ENCODE measurements at regions not wholly inside any gene's neighbourhood (a gene's known extent, or its start where the extent isn't known, plus 50 kb on each side); places are given as distances from the start of the nearest gene placed in this dataset.

- no peaks in the 10 kb centered on the region for H3K9me3 Mint-ChIP-seq
Observed at GRCh38 chr10:120371856-120372255, 85.2 kb upstream of the PLPP4 start.

GRCh38 chr10:120372917-120373316, 84.1 kb upstream of the PLPP4 start:
- H3K27me3 Mint-ChIP-seq: peaks cover 9 to 16% of the 10 kb centered on the region in 2 donors
- H3K27ac Mint-ChIP-seq: no peak overlapping the region
- H3K4me1 Mint-ChIP-seq: no peaks in the 10 kb centered on the region
- ATAC-seq (replicated peaks in 1 of 4): no peak
- ChIA-PET CTCF (no interaction called here), POLR2A (no interaction called here)
- no peak for DNase-seq
- no peak overlapping the region for H3K4me3 ChIP-seq (ENCODE audit: control insufficient read depth in 1 of 2, extremely low read depth in 1 of 2, low read length in 1 of 2)
- H3K27ac ChIP-seq (ENCODE audit: low read length): no peak overlapping the region
- 60% methylated on average over 1 of the region's 4 CpGs for WGBS (ENCODE audit: insufficient coverage)
- H3K36me3 Mint-ChIP-seq: no peaks in the 10 kb centered on the region
- H3K27me3 ChIP-seq (replicated peaks in 1 of 2; ENCODE audit: control insufficient read depth in 2 of 2, extremely low read depth in 1 of 2, insufficient read depth in 2 of 2, low read length in 1 of 2): no peaks in the 10 kb centered on the region
- H3K4me1 ChIP-seq (ENCODE audit: control insufficient read depth in 1 of 2, extremely low read depth in 1 of 2, insufficient read depth in 2 of 2, low read length in 2 of 2): no peaks in the 10 kb centered on the region
- no peak overlapping the region for H3K4me3 Mint-ChIP-seq
- H3K9me3 Mint-ChIP-seq: no peaks in the 10 kb centered on the region
- H3K9me3 ChIP-seq: no peaks in the 10 kb centered on the region
- no peaks in the 10 kb centered on the region for H3K36me3 ChIP-seq (ENCODE audit: control insufficient read depth in 2 of 2, extremely low read depth in 1 of 2, insufficient read depth in 1 of 2, low read length in 1 of 2)

More at GRCh38 chr10:120371856-120372255, 85.2 kb upstream of the PLPP4 start:
- POLR2A ChIA-PET: no interaction called here
- CTCF ChIA-PET: no interaction called here
- peaks cover 9 to 13% of the 10 kb centered on the region in 2 donors for H3K27me3 Mint-ChIP-seq
- no peaks in the 10 kb centered on the region for H3K36me3 Mint-ChIP-seq
- DNase-seq (no peak), ATAC-seq (replicated peaks in 1 of 4) (no peak)
- H3K4me3 Mint-ChIP-seq: no peak overlapping the region
- no peak overlapping the region for H3K27ac Mint-ChIP-seq
- no peaks in the 10 kb centered on the region for H3K4me1 Mint-ChIP-seq
- Histone ChIP-seq H3K4me3 (ENCODE audit: control insufficient read depth in 1 of 2, extremely low read depth in 1 of 2, low read length in 1 of 2) (no peak overlapping the region), H3K9me3 (no peaks in the 10 kb centered on the region), H3K27ac (ENCODE audit: low read length) (no peak overlapping the region), H3K4me1 (ENCODE audit: control insufficient read depth in 1 of 2, extremely low read depth in 1 of 2, insufficient read depth in 2 of 2, low read length in 2 of 2) (no peaks in the 10 kb centered on the region), H3K27me3 (replicated peaks in 1 of 2; ENCODE audit: control insufficient read depth in 2 of 2, extremely low read depth in 1 of 2, insufficient read depth in 2 of 2, low read length in 1 of 2) (no peaks in the 10 kb centered on the region), H3K36me3 (ENCODE audit: control insufficient read depth in 2 of 2, extremely low read depth in 1 of 2, insufficient read depth in 1 of 2, low read length in 1 of 2) (no peaks in the 10 kb centered on the region)
- WGBS (ENCODE audit: insufficient coverage): no CpG with 5 or more reads among the region's 4 CpGs

GRCh38 chr10:120375666-120376065, 81.4 kb upstream of the PLPP4 start:
- peaks cover 0 to 6% (median 0%) of the 10 kb centered on the region in 3 donors for H3K9me3 Mint-ChIP-seq
- no peak overlapping the region for H3K4me3 Mint-ChIP-seq

GRCh38 chr10:120381931-120382330, 75.1 kb upstream of the PLPP4 start:
- 98% methylated on average over 6 of the region's 7 CpGs for WGBS (ENCODE audit: insufficient coverage)
- no peak overlapping the region for H3K4me3 Mint-ChIP-seq
- Histone ChIP-seq H3K4me3 (ENCODE audit: control insufficient read depth in 1 of 2, extremely low read depth in 1 of 2, low read length in 1 of 2) (no peak overlapping the region), H3K27me3 (replicated peaks in 1 of 2; ENCODE audit: control insufficient read depth in 2 of 2, extremely low read depth in 1 of 2, insufficient read depth in 2 of 2, low read length in 1 of 2) (peaks cover 0 to 10% of the 10 kb centered on the region in 2 experiments), H3K4me1 (ENCODE audit: control insufficient read depth in 1 of 2, extremely low read depth in 1 of 2, insufficient read depth in 2 of 2, low read length in 2 of 2) (no peaks in the 10 kb centered on the region), H3K9me3 (no peaks in the 10 kb centered on the region), H3K36me3 (ENCODE audit: control insufficient read depth in 2 of 2, extremely low read depth in 1 of 2, insufficient read depth in 1 of 2, low read length in 1 of 2) (no peaks in the 10 kb centered on the region), H3K27ac (ENCODE audit: low read length) (no peak overlapping the region)
- ATAC-seq (replicated peaks in 1 of 4): no peak
- peaks cover 0 to 8% (median 0%) of the 10 kb centered on the region in 3 donors for H3K9me3 Mint-ChIP-seq
- H3K36me3 Mint-ChIP-seq: no peaks in the 10 kb centered on the region
- H3K27ac Mint-ChIP-seq: no peak overlapping the region
- no peaks in the 10 kb centered on the region for H3K4me1 Mint-ChIP-seq
- DNase-seq: no peak
- ChIA-PET POLR2A (no interaction called here), CTCF (no interaction called here)
- H3K27me3 Mint-ChIP-seq: peaks cover 7 to 8% of the 10 kb centered on the region in 2 donors

More at GRCh38 chr10:120375666-120376065, 81.4 kb upstream of the PLPP4 start:
- ChIA-PET POLR2A (no interaction called here), CTCF (no interaction called here)
- Histone ChIP-seq H3K9me3 (no peaks in the 10 kb centered on the region), H3K4me1 (ENCODE audit: control insufficient read depth in 1 of 2, extremely low read depth in 1 of 2, insufficient read depth in 2 of 2, low read length in 2 of 2) (no peaks in the 10 kb centered on the region), H3K4me3 (ENCODE audit: control insufficient read depth in 1 of 2, extremely low read depth in 1 of 2, low read length in 1 of 2) (no peak overlapping the region), H3K36me3 (ENCODE audit: control insufficient read depth in 2 of 2, extremely low read depth in 1 of 2, insufficient read depth in 1 of 2, low read length in 1 of 2) (no peaks in the 10 kb centered on the region), H3K27ac (ENCODE audit: low read length) (no peak overlapping the region), H3K27me3 (replicated peaks in 1 of 2; ENCODE audit: control insufficient read depth in 2 of 2, extremely low read depth in 1 of 2, insufficient read depth in 2 of 2, low read length in 1 of 2) (peaks cover 0 to 7% of the 10 kb centered on the region in 2 experiments)
- no peak for ATAC-seq (replicated peaks in 1 of 4)
- no peaks in the 10 kb centered on the region for H3K36me3 Mint-ChIP-seq
- peaks cover 16 to 17% of the 10 kb centered on the region in 2 donors for H3K27me3 Mint-ChIP-seq
- no peaks in the 10 kb centered on the region for H3K4me1 Mint-ChIP-seq
- no peak overlapping the region for H3K27ac Mint-ChIP-seq
- no peak for DNase-seq
- 83% methylated on average over 1 of the region's 4 CpGs for WGBS (ENCODE audit: insufficient coverage)

GRCh38 chr10:120382360-120382759, 74.7 kb upstream of the PLPP4 start:
- no peak overlapping the region for H3K4me3 Mint-ChIP-seq
- H3K4me1 Mint-ChIP-seq: no peaks in the 10 kb centered on the region
- ATAC-seq (replicated peaks in 1 of 4) (no peak), DNase-seq (no peak)
- H3K9me3 Mint-ChIP-seq: peaks cover 0 to 8% (median 0%) of the 10 kb centered on the region in 3 donors
- ChIA-PET CTCF (no interaction called here), POLR2A (no interaction called here)
- no peak overlapping the region for H3K4me3 ChIP-seq (ENCODE audit: control insufficient read depth in 1 of 2, extremely low read depth in 1 of 2, low read length in 1 of 2)
- no peaks in the 10 kb centered on the region for H3K36me3 Mint-ChIP-seq
- peaks cover 7 to 8% of the 10 kb centered on the region in 2 donors for H3K27me3 Mint-ChIP-seq
- no CpG with 5 or more reads among the region's 1 CpG for WGBS (ENCODE audit: insufficient coverage)
- H3K27me3 ChIP-seq (replicated peaks in 1 of 2; ENCODE audit: control insufficient read depth in 2 of 2, extremely low read depth in 1 of 2, insufficient read depth in 2 of 2, low read length in 1 of 2): peaks cover 0 to 10% of the 10 kb centered on the region in 2 experiments
- no peaks in the 10 kb centered on the region for H3K9me3 ChIP-seq
- no peaks in the 10 kb centered on the region for H3K36me3 ChIP-seq (ENCODE audit: control insufficient read depth in 2 of 2, extremely low read depth in 1 of 2, insufficient read depth in 1 of 2, low read length in 1 of 2)
- no peak overlapping the region for H3K27ac ChIP-seq (ENCODE audit: low read length)
- H3K4me1 ChIP-seq (ENCODE audit: control insufficient read depth in 1 of 2, extremely low read depth in 1 of 2, insufficient read depth in 2 of 2, low read length in 2 of 2): no peaks in the 10 kb centered on the region
- no peak overlapping the region for H3K27ac Mint-ChIP-seq

GRCh38 chr10:120385992-120386391, 71.0 kb upstream of the PLPP4 start:
- DNase-seq: no peak
- H3K27me3 ChIP-seq (replicated peaks in 1 of 2; ENCODE audit: control insufficient read depth in 2 of 2, extremely low read depth in 1 of 2, insufficient read depth in 2 of 2, low read length in 1 of 2): peaks cover 0 to 6% of the 10 kb centered on the region in 2 experiments
- no peak overlapping the region for H3K4me3 Mint-ChIP-seq
- ChIA-PET CTCF (no interaction called here), POLR2A (no interaction called here)
- no peak overlapping the region for H3K27ac Mint-ChIP-seq
- 100% methylated on average over 1 of the region's 4 CpGs for WGBS (ENCODE audit: insufficient coverage)
- no peak for ATAC-seq (replicated peaks in 1 of 4)
- no peak overlapping the region for H3K4me3 ChIP-seq (ENCODE audit: control insufficient read depth in 1 of 2, extremely low read depth in 1 of 2, low read length in 1 of 2)
- H3K4me1 ChIP-seq (ENCODE audit: control insufficient read depth in 1 of 2, extremely low read depth in 1 of 2, insufficient read depth in 2 of 2, low read length in 2 of 2): no peaks in the 10 kb centered on the region
- no peaks in the 10 kb centered on the region for H3K36me3 ChIP-seq (ENCODE audit: control insufficient read depth in 2 of 2, extremely low read depth in 1 of 2, insufficient read depth in 1 of 2, low read length in 1 of 2)
- no peaks in the 10 kb centered on the region for H3K9me3 ChIP-seq
- no peaks in the 10 kb centered on the region for H3K9me3 Mint-ChIP-seq
- no peak overlapping the region for H3K27ac ChIP-seq (ENCODE audit: low read length)
- H3K36me3 Mint-ChIP-seq: no peaks in the 10 kb centered on the region
- peaks cover 0 to 2% of the 10 kb centered on the region in 2 donors for H3K27me3 Mint-ChIP-seq
- no peaks in the 10 kb centered on the region for H3K4me1 Mint-ChIP-seq

GRCh38 chr10:120386896-120387295, 70.1 kb upstream of the PLPP4 start:
- peaks cover 0 to 2% of the 10 kb centered on the region in 2 donors for H3K27me3 Mint-ChIP-seq
- no peaks in the 10 kb centered on the region for H3K4me1 ChIP-seq (ENCODE audit: control insufficient read depth in 1 of 2, extremely low read depth in 1 of 2, insufficient read depth in 2 of 2, low read length in 2 of 2)
- POLR2A ChIA-PET: no interaction called here

More at GRCh38 chr10:120386896-120387295, 70.1 kb upstream of the PLPP4 start:
- no peak for ATAC-seq (replicated peaks in 1 of 4)
- H3K4me3 ChIP-seq (ENCODE audit: control insufficient read depth in 1 of 2, extremely low read depth in 1 of 2, low read length in 1 of 2): no peak overlapping the region
- Mint-ChIP-seq H3K4me1 (no peaks in the 10 kb centered on the region), H3K9me3 (no peaks in the 10 kb centered on the region), H3K4me3 (no peak overlapping the region), H3K36me3 (no peaks in the 10 kb centered on the region), H3K27ac (no peak overlapping the region)
- no peak for DNase-seq
- CTCF ChIA-PET: no interaction called here
- no peaks in the 10 kb centered on the region for H3K9me3 ChIP-seq
- no peaks in the 10 kb centered on the region for H3K36me3 ChIP-seq (ENCODE audit: control insufficient read depth in 2 of 2, extremely low read depth in 1 of 2, insufficient read depth in 1 of 2, low read length in 1 of 2)
- no peak overlapping the region for H3K27ac ChIP-seq (ENCODE audit: low read length)
- H3K27me3 ChIP-seq (replicated peaks in 1 of 2; ENCODE audit: control insufficient read depth in 2 of 2, extremely low read depth in 1 of 2, insufficient read depth in 2 of 2, low read length in 1 of 2): peaks cover 0 to 6% of the 10 kb centered on the region in 2 experiments
